KG1 (cell line): ENCODE measurements at regions not wholly inside any gene's neighbourhood (a gene's known extent, or its start where the extent isn't known, plus 50 kb on each side); places are given as distances from the start of the nearest gene placed in this dataset.
"Not testable (repeated sequence)": the region's sequence is repeated elsewhere in the genome, so short reads cannot be mapped to it uniquely, and the experiment has no call there.

Source experiments
- DNase-seq: peaks from one replicate; lab custom pipeline; 2025; lab: John Stamatoyannopoulos, UW

DNA sequence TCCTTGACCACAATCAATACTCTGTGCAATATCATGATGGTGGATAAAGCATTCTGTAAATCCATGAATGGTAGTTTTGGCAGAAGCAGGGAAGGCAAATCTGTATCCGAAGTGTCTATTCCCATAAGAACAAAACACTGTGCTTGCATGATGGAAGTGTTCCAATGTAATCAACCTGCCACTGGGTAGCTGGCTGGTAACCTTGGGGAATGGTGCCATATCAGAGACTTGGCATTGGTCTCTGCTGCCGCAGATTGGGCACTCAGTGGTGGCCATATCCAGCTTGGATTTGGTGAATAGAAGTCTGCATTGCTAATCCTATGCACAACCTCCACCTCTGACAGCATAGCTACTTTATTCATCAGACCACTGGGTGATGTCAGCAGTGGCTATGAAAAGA is 114.3 kb upstream of the EMCN start:
- DNase-seq = no peak

DNA sequence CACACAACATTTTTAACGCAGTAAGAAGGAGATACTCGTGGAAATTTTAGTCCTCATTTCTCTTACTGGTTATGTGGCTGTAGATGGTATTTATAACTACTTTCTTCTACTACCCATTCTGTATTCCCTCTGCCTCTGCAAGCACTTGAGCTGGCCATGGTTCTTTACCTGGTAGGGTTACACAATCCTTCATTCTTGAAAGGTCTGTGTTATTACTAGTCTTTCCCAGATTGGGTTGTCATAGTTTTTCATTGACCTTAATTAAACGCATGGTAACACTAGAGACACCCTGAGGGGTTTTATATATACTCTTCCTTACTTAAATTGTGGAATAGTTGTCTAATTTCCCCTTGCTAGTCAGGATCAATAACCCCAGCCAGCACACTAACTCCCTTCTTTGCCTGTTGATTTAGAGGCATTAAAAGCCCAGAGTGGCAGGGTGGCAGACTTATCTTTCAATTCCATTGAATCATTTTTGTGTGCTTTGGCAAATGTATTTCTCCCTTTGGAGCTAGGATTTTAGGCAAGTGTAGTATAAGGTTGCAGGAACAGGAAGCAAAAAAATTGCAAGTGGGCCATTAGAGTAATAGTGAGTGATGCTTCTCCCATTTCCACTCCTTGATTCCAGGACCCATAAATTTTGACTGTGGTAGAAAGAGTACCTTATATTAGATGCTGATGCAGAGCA is 113.6 kb upstream of the EMCN start:
- no peak for DNase-seq

DNA sequence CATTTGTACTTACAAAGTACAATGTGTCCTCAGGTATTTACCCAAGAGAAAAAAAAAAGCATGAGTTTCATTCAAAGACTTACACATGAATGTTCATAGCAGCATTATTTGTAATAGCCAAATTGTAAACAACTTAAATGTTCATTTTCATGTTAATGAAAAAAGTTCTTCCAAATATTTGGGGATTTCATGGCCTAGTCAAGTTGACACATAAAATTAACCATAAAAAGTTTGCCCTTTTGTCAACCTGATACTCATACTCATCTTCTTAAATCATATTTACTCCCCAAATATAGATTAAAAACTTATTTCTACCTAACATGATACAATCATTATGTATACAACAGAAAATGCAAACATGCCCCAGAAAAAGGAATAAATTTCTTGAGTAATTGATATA is 112.5 kb upstream of the EMCN start:
- DNase-seq = no peak

DNA sequence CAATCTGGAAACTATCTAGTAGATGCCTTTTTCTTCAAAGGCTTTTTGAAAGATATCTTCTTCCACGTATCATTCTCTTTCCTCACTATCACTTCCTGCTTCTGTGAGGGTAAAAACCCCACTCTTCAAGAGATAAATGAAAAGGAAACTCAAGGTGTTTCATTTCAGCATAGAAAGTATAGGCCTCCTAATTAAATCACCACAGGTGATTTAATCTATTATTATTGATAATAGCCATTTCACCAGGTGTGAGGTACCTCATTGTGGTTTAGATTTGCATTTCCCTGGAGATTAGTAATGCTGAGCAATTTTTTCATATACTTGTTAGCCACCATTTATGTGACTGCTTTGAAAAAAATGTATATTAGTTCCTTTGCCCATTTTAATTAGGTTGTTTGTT is 92.0 kb upstream of the EMCN start:
- no peak for DNase-seq

DNA sequence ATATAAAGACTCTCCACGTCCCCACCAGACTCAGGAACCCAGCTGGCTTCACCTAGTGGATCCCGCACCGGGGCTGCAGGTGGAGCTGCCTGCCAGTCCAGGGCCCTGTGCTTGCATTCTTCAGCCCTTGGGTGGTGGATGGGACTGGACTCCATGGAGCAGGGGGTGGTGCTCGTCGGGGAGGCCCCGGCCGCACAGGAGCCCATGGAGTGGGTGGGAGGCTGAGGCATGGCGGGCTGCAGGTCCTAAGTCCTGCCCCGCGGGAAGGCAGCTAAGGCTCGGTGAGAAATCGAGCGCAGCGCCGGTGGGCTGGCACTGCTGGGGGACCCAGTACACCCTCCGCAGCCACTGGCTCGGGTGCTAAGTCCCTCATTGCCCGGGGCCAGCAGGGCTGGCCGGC is 90.8 kb upstream of the EMCN start:
- DNase-seq = not testable (repeated sequence)

DNA sequence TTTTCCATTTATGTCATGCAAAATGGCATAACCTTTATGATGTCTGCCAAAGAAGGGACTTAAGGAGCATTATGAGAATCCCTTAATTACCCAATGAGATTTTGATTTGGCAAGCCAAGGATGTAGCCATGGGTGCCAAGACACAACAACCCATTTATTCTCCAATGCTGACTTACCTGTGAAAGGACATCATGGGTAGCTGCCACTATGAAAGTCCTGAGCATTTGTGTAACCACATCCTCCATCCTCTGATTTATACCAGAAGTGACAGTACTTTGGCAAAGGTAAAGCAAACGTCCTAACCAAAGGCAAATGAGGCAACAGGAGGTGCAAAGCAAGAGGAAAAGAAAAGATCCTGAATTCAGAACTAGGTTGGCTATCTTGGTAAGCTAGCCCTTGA is 87.3 kb upstream of the EMCN start:
- DNase-seq = no peak

DNA sequence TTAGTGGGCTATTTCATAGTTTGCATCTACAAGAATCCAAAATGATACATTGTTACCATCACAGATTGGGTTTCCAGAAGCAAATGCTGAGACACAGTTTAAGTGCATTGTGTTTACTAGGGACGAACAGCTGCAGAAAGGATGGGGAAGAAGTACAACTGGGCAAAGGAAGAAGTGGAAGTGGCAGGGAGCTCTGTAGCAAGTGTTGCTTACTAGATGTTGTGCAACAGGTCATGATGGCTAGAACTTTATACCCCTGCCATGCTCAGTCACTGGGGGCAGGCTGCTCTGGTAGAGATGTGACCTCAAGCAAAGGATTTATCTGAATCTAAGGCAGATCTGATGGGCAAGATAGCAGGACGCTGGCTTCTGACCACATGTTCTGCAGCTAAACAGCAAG is 76.1 kb upstream of the EMCN start:
- DNase-seq = no peak

DNA sequence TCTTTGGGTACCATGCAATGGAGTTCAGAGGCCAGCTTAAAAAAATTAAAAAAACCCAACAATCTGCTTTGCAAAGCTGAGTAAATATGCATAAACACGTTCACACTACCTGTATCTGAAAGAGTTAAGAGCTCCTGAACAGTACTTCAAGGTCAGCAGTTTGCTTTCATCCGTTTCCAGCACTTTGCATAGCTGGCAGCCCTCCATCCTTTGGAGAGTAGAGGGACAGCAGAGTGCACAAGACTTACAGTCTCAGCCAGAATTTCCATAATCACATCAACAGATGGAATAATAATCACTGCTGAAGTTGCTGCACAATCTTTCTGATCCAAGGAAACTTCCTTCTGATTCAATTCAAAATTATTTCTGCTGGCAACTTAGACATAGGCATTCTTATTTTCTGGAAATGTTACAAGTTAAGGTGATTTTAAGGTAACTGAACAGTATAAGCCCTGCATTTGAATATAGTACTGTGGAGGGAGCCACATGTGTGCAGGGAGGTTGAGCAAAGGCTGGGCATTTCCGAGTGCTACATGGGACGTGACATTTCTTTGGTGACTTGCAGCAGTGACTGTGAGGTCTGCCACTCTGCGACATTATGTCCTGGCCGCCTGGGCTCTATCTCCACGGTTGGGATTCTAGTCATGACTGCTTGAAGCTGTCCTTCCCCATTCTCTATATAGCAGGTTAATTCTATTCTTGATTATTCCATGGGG is 73.5 kb upstream of the EMCN start:
- DNase-seq = no peak

DNA sequence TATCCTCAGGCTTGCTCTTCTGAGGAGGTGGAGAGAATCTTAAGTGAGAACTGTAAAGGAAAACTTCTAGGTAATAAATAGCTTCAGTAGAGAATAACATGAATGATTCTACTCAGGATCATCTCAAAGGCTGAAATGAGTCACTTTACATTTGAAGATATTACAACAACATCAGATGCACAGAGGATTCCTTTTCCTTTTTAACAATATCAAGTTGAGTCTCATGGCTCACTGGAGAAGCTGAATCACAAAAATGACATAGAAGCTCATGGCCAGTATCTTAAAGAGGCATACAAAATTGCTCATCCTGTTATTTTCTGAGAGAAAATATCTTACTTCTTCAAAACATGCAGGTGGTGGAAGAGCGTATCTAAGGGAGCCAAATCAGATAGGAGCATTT is 72.5 kb upstream of the EMCN start:
- DNase-seq = no peak

DNA sequence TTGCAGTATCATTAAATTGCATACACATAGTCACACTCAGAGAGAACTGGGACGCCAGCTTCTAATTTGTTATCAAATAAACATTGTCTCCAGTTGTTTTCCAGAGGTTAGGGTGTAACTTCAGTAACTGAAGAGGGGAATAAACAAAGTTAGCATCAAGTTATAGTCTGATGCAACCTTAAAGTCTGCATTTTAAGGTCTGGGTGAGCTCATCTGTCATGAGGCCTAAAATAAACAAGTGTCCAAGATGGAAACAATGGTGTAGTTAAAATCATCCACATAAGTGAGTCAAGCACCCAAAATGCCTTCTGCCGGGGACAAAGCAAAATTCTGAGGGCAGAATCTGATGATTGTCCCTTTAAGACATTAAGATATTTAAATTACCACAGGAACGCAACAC is 70.3 kb upstream of the EMCN start:
- no peak for DNase-seq

DNA sequence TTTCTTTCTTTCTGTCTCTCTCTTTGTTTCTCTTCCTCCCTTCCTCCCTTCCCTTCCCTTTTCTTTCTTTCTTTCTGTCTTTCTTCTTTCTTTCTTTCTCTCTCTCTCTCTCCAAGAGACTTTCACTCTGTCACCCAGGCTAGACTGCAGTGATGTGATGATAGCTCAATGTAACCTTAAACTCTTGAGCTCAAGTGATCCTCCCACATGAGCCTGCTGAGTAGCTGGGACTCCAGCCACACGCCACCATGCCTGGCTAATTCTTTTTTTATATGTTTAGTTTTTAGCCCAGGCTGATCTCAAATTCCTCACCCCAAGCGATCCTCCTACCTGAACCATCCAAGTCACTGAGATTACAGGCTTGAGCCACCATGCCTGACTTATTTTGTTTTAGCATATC is 64.3 kb upstream of the EMCN start:
- DNase-seq = no peak

DNA sequence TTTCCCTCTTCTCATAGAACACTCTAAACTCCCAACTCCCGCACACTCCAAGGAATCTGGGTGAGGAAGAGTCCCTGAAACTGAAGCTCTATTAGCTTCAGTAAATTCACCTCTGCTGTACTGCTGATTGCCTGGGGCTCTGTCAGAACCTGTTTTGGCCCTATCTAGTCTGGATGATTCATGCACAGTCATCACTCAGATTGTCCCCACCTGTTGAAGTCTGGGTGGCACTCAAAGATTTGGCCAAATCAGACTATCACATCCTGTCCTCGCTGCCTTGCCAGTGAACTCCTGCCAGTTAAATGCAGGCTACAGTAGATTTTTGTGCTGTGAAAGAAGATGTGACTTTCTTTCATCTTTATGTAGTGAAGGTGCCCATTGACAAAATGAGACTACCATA is 63.5 kb upstream of the EMCN start:
- no peak for DNase-seq

DNA sequence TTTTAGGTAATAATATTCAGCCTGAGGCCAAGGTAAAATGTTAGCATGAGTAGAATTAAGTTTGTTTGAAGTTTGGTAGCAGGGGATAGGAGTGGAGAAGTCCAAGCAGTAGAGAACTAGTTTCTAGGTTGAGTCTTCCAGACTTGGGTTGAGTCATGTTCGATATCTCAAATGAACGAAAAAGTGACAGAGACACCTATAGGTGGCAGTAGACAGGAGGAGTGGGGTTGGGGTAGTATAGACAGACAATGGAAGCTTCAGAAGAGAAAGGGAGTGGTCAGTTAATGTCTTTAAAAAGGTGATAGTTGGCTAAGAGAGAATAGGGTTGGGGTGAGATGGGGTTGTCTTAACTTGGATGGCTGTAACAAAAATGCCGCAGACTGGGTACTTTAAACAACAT is 58.7 kb upstream of the EMCN start:
- no peak for DNase-seq

DNA sequence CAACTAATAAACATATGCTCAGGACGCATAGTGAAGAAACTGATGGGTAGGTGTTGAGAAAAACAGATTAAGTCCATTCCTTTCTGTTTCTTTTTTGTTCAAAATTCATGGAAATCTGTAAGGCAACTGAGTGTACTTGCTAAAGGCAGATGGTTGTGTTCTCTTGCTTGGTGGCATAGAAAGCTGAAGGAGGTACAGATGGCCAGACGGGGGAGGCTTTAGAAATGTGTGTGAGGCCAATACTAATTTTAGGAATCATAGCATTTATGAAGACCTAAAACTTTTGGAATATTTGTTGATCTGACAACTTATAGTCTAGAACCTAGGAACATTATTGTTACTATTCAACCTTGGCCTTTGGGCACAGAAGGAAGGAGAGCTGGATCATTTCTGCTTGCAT is 56.8 kb upstream of the EMCN start:
- no peak for DNase-seq

DNA sequence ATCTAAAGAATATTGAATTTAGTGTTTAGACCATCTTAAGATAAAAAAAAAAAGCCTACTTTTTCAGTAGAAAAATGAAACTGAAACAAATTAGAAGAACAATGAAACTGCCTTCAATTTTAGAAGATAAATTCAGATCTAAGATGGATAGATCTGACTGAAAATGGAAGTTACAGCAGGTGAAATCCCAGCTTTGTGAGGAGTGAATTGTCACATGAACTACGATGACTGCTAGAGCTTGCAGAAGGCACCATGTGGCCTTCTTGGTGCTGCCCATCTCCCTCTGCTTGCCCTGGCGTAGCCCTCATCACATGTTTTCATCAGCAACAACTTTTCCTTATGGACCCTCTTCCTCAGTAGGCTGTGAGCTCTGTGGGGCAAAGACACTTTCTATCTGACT is 51.4 kb upstream of the EMCN start:
- no peak for DNase-seq
